DND-41 (cell line): ENCODE measurements at regions not wholly inside any gene's neighbourhood (a gene's known extent, or its start where the extent isn't known, plus 50 kb on each side); places are given as distances from the start of the nearest gene placed in this dataset.

Experiments used
- ATAC-seq: fragments of 200-7000 bp; cut with Tn5 transposase; 3 replicates; pipeline ENCODE4 v1.9.1; 2021; ENCODE audit warnings: low read depth; ENCODE audit not compliant: insufficient read depth
- DNase-seq: peaks from one replicate; pipeline ENCODE4 v3.0.0-alpha.2; 2020
- H2AFZ ChIP-seq: 2 replicates; pipeline ENCODE4 v1.6.0; 2012; ENCODE audit warnings: low read depth, low read length
- H3K27ac ChIP-seq: 2 replicates; pipeline ENCODE4 v1.5.1; 2012; ENCODE audit warnings: low read length, inconsistent platforms
- H3K27me3 ChIP-seq: fragments of 200-600 bp; sonication (generic); 2 replicates; pipeline ENCODE4 v1.6.0; 2012; ENCODE audit warnings: low read length, mild to moderate bottlenecking, inconsistent platforms; ENCODE audit not compliant: insufficient read depth, poor library complexity
- H3K36me3 ChIP-seq: 2 replicates; pipeline ENCODE4 v1.5.1; 2012; ENCODE audit warnings: low read length, inconsistent platforms; ENCODE audit not compliant: insufficient read depth
- H3K4me1 ChIP-seq: 2 replicates; pipeline ENCODE4 v1.5.1; 2012; ENCODE audit warnings: mild to moderate bottlenecking, low read length; ENCODE audit not compliant: insufficient read depth
- H3K4me2 ChIP-seq: 2 replicates; pipeline ENCODE4 v1.6.0; 2012; ENCODE audit warnings: mild to moderate bottlenecking, moderate library complexity, low read length, inconsistent platforms; ENCODE audit not compliant: insufficient read depth
- H3K4me3 ChIP-seq, 2 experiments: fragments of 200-600 bp in 1 of 2; shearing (Covaris generic) in 1 of 2; 2 replicates each; pipeline ENCODE4 v1.5.1; 2012 to 2016; ENCODE audit warnings: inconsistent platforms in 2 of 2, low read length in 2 of 2, mild to moderate bottlenecking in 2 of 2, low read depth in 1 of 2, moderate library complexity in 1 of 2
- H3K79me2 ChIP-seq: 2 replicates; pipeline ENCODE4 v1.6.0; 2012; ENCODE audit warnings: low read length, inconsistent platforms; ENCODE audit not compliant: insufficient read depth
- H3K9ac ChIP-seq: 2 replicates; pipeline ENCODE4 v1.6.0; 2012; ENCODE audit warnings: low read depth, mild to moderate bottlenecking, inconsistent platforms, low read length, moderate library complexity
- H3K9me3 ChIP-seq: 2 replicates; pipeline ENCODE4 v1.5.1; 2012; ENCODE audit warnings: low read length, moderate library complexity, mild to moderate bottlenecking, inconsistent platforms; ENCODE audit not compliant: insufficient read depth, severe bottlenecking
- H4K20me1 ChIP-seq: 2 replicates; pipeline ENCODE4 v1.6.0; 2012; ENCODE audit warnings: low read length; ENCODE audit not compliant: insufficient read depth
- CTCF ChIP-seq: IDR thresholded peaks from 2 replicates; pipeline ENCODE4 v1.5.1; 2012; ENCODE audit warnings: borderline replicate concordance, low read length, moderate library complexity, mild to moderate bottlenecking; ENCODE audit not compliant: poor library complexity, severe bottlenecking; ENCODE audit errors: extremely low read depth
- EZH2 ChIP-seq: IDR thresholded peaks from 3 replicates; pipeline ENCODE4 v1.6.1; 2012; ENCODE audit warnings: borderline replicate concordance, low read depth, mild to moderate bottlenecking, moderate library complexity, low read length, inconsistent platforms; ENCODE audit not compliant: severe bottlenecking

GRCh38 chr2:128492966-128493811 is 174.5 kb upstream of the HS6ST1 start:
- no peaks in the 10 kb centered on the region for H4K20me1 ChIP-seq
- no peaks in the 10 kb centered on the region for H3K27me3 ChIP-seq
- H2AFZ ChIP-seq: no peak overlapping the region
- no peak overlapping the region for H3K27ac ChIP-seq
- no peak for TF ChIP-seq EZH2
- no peak for TF ChIP-seq CTCF
- peaks cover 27% of the 10 kb centered on the region for H3K4me1 ChIP-seq
- no peaks in the 10 kb centered on the region for H3K36me3 ChIP-seq
- H3K4me2 ChIP-seq: no peak overlapping the region
- DNase-seq: no peak
- H3K9me3 ChIP-seq: no peaks in the 10 kb centered on the region
- no peak overlapping the region for H3K9ac ChIP-seq
- no peaks in the 10 kb centered on the region for H3K79me2 ChIP-seq
- no peak overlapping the region for H3K4me3 ChIP-seq
- ATAC-seq: no peak

DNA sequence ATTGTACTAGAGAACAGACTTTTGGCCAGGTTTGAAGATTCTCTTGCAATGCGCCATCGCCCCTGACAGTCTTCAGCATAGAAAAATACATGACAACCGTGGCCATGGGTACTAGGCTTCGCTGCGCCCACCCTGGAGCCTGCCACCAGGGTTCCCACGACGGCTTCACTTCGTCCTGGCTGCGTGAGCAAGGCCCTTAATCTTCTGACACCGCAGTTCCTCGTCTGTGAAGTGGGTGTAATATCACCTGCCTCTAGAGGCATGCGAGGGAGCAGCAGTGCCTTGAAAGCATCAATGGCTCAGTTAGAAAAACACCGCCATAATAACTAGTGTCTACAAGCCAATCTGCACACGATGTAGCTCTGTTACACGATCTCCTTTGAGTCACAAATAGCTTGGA is 175.2 kb upstream of the HS6ST1 start:
- H3K4me2 ChIP-seq: no peak overlapping the region
- H3K9ac ChIP-seq: no peak overlapping the region
- H3K36me3 ChIP-seq: no peaks in the 10 kb centered on the region
- TF ChIP-seq EZH2 (no peak), CTCF (no peak)
- ATAC-seq (no peak), DNase-seq (peak; percentile 4)
- no peaks in the 10 kb centered on the region for H3K27me3 ChIP-seq
- peaks cover 29% of the 10 kb centered on the region for H3K4me1 ChIP-seq
- H3K79me2 ChIP-seq: no peaks in the 10 kb centered on the region
- H2AFZ ChIP-seq: no peak overlapping the region
- H3K9me3 ChIP-seq: no peaks in the 10 kb centered on the region
- no peaks in the 10 kb centered on the region for H4K20me1 ChIP-seq
- H3K27ac ChIP-seq: no peak overlapping the region
- no peak overlapping the region for H3K4me3 ChIP-seq

DNA sequence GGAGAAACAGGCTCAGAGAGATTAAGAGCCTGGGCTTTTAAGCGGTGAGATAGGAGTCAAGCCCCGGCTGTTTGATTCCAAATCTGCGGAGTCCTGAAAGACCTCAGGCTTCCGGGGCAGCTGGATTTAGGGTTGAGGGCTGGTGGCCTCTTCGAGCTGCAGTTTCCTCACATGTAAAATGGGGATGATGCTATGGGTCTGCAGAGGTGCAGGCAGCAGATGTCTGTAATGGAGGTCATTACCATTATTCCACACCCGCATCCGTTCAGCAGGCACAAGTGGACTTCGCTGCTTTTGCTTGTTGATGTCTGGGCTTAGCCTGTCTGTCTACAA is 175.6 kb upstream of the HS6ST1 start:
- H3K9me3 ChIP-seq: no peaks in the 10 kb centered on the region
- no peak for TF ChIP-seq EZH2
- no peak for TF ChIP-seq CTCF
- H4K20me1 ChIP-seq: no peaks in the 10 kb centered on the region
- H3K4me1 ChIP-seq: peaks cover 31% of the 10 kb centered on the region
- no peak overlapping the region for H3K4me2 ChIP-seq
- H2AFZ ChIP-seq: no peak overlapping the region
- H3K9ac ChIP-seq: no peak overlapping the region
- ATAC-seq: no peak
- H3K27me3 ChIP-seq: no peaks in the 10 kb centered on the region
- H3K36me3 ChIP-seq: no peaks in the 10 kb centered on the region
- H3K27ac ChIP-seq: no peak overlapping the region
- peak; percentile 1 for DNase-seq
- H3K4me3 ChIP-seq: no peak overlapping the region
- H3K79me2 ChIP-seq: no peaks in the 10 kb centered on the region
